H1 (cell line): ENCODE measurements at regions not wholly inside any gene's neighbourhood (a gene's known extent, or its start where the extent isn't known, plus 50 kb on each side); places are given as distances from the start of the nearest gene placed in this dataset.

Source experiments
- CTCF ChIA-PET: fragments of 300-600 bp; sonication (Branson Sonifier 250); formaldehyde crosslinking; loops from one replicate; lab custom pipeline; 2021; ENCODE audit not compliant: partially characterized antibody; lab: Charles Lee
- POLR2A ChIA-PET: fragments of 300-600 bp; sonication (Branson Sonifier 250); formaldehyde crosslinking; loops from one replicate; lab custom pipeline; 2021; ENCODE audit warnings: inconsistent platforms; ENCODE audit not compliant: partially characterized antibody; lab: Charles Lee
- DNase-seq, 2 experiments: peaks; one replicate each; pipeline versions ENCODE4 v3.0.0 to v3.0.0-alpha.2; 2010 to 2022; ENCODE audit warnings: low spot score in 2 of 2, low read depth in 1 of 2, mixed read lengths in 1 of 2
- FAIRE-seq: peaks from 2 replicates; lab custom pipeline; 2011; peaks lifted over from hg19 to GRCh38; lab: Jason Lieb, UNC
- H2AFZ ChIP-seq: 2 replicates; pipeline ENCODE4 v1.8.1; 2012; ENCODE audit warnings: low read length, inconsistent platforms
- H2AK5ac ChIP-seq: 2 replicates; pipeline ENCODE4 v1.6.1; 2013; ENCODE audit warnings: low read depth, low read length
- H2BK120ac ChIP-seq: replicated peaks from 2 replicates; pipeline ENCODE3; 2013; ENCODE audit warnings: low read depth, low read length, inconsistent platforms
- H2BK12ac ChIP-seq: 2 replicates; pipeline ENCODE4 v1.6.1; 2013; ENCODE audit warnings: low read depth, low read length
- H2BK15ac ChIP-seq: 2 replicates; pipeline ENCODE4 v1.6.1; 2013; ENCODE audit warnings: low read length
- H2BK20ac ChIP-seq: 2 replicates; pipeline ENCODE4 v1.6.1; 2013; ENCODE audit warnings: low read length
- H2BK5ac ChIP-seq: 2 replicates; pipeline ENCODE4 v1.6.1; 2013; ENCODE audit warnings: low read depth, low read length
- H3K14ac ChIP-seq: 2 replicates; pipeline ENCODE4 v1.6.1; 2013; ENCODE audit warnings: inconsistent platforms; ENCODE audit not compliant: insufficient read length
- H3K18ac ChIP-seq: 2 replicates; pipeline ENCODE4 v1.6.1; 2013; ENCODE audit warnings: low read length; ENCODE audit errors: extremely low read depth
- H3K23ac ChIP-seq: 2 replicates; pipeline ENCODE4 v1.6.1; 2013; ENCODE audit warnings: inconsistent platforms; ENCODE audit not compliant: insufficient read length
- H3K23me2 ChIP-seq: 2 replicates; pipeline ENCODE4 v1.6.1; 2013; ENCODE audit warnings: low read depth, low read length
- H3K27ac ChIP-seq: 2 replicates; pipeline ENCODE4 v1.6.1; 2011; ENCODE audit warnings: low read depth, low read length, inconsistent platforms
- H3K27me3 ChIP-seq, 4 experiments: replicated peaks in 1 of 4; 1 replicate in 1 of 4; 2 replicates in 3 of 4; pipeline versions ENCODE4 v1.6.1 to v1.8.1; 2011 to 2013; ENCODE audit warnings: low read length in 3 of 4, mild to moderate bottlenecking in 3 of 4, inconsistent platforms in 2 of 4, mixed read lengths in 2 of 4, moderate library complexity in 1 of 4; ENCODE audit not compliant: control insufficient read depth in 3 of 4, insufficient read depth in 3 of 4; ENCODE audit errors: extremely low read depth in 1 of 4
- H3K36me3 ChIP-seq, 4 experiments: 2 replicates each; pipeline versions ENCODE4 v1.6.1 to v1.8.1; 2011 to 2013; ENCODE audit warnings: mild to moderate bottlenecking in 4 of 4, low read length in 3 of 4, moderate library complexity in 2 of 4, control low read depth in 1 of 4, inconsistent platforms in 1 of 4; ENCODE audit not compliant: insufficient read depth in 4 of 4, control insufficient read depth in 2 of 4
- H3K4ac ChIP-seq: replicated peaks from 2 replicates; pipeline ENCODE3; 2013; ENCODE audit warnings: low read length, low read depth, mixed read lengths, inconsistent platforms; ENCODE audit not compliant: insufficient read length
- H3K4me1 ChIP-seq, 4 experiments: replicated peaks in 1 of 4; 1 replicate in 1 of 4; 2 replicates in 3 of 4; pipeline versions ENCODE4 v1.6.1 to v1.8.1; 2011 to 2013; ENCODE audit warnings: low read length in 3 of 4, inconsistent platforms in 2 of 4, mixed read lengths in 1 of 4; ENCODE audit not compliant: insufficient read depth in 4 of 4, control insufficient read depth in 3 of 4
- H3K4me2 ChIP-seq, 2 experiments: 2 replicates each; pipeline versions ENCODE4 v1.6.1 to v1.8.1; 2011 to 2013; ENCODE audit warnings: low read depth in 2 of 2, low read length in 2 of 2, control low read depth in 1 of 2, inconsistent platforms in 1 of 2, mild to moderate bottlenecking in 1 of 2; ENCODE audit not compliant: insufficient read depth in 1 of 2
- H3K4me3 ChIP-seq, 4 experiments: fragments of 200-600, 300-600 bp in 1 of 4; sonication (generic), shearing (Covaris generic), sonication (Bioruptor Twin) in 1 of 4; 2 replicates each; pipeline versions ENCODE4 v1.5.1 to v1.8.1; 2011 to 2016; ENCODE audit warnings: low read length in 4 of 4, low read depth in 3 of 4, control low read depth in 2 of 4, inconsistent platforms in 2 of 4, mild to moderate bottlenecking in 2 of 4, mixed read lengths in 1 of 4, moderate library complexity in 1 of 4; ENCODE audit not compliant: insufficient read depth in 2 of 4; ENCODE audit errors: extremely low read depth in 1 of 4
- H3K56ac ChIP-seq: replicated peaks from 2 replicates; pipeline ENCODE3; 2013; ENCODE audit warnings: low read depth, mild to moderate bottlenecking, mixed read lengths, low read length, inconsistent platforms; ENCODE audit not compliant: insufficient read length
- H3K79me1 ChIP-seq: 2 replicates; pipeline ENCODE4 v1.6.1; 2013; ENCODE audit warnings: low read depth, low read length, control low read depth
- H3K79me2 ChIP-seq, 2 experiments: 2 replicates each; pipeline versions ENCODE4 v1.6.1 to v1.8.1; 2012 to 2013; ENCODE audit warnings: low read length in 2 of 2, mild to moderate bottlenecking in 2 of 2, inconsistent platforms in 1 of 2; ENCODE audit not compliant: insufficient read depth in 2 of 2, control insufficient read depth in 1 of 2
- H3K9ac ChIP-seq, 4 experiments: replicated peaks in 1 of 4; 1 replicate in 1 of 4; 2 replicates in 3 of 4; pipeline versions ENCODE4 v1.6.1 to v1.8.1; 2011 to 2013; ENCODE audit warnings: low read depth in 3 of 4, low read length in 3 of 4, control low read depth in 2 of 4, mild to moderate bottlenecking in 2 of 4, moderate library complexity in 2 of 4, inconsistent platforms in 1 of 4; ENCODE audit errors: extremely low read depth in 1 of 4
- H3K9me3 ChIP-seq, 2 experiments: 2 replicates each; pipeline versions ENCODE4 v1.6.1 to v1.8.1; 2012 to 2013; ENCODE audit warnings: mild to moderate bottlenecking in 2 of 2, moderate library complexity in 2 of 2, control low read depth in 1 of 2, inconsistent platforms in 1 of 2, low read depth in 1 of 2, low read length in 1 of 2, mixed read lengths in 1 of 2; ENCODE audit not compliant: insufficient read depth in 2 of 2
- H4K20me1 ChIP-seq, 2 experiments: replicated peaks in 1 of 2; 2 replicates each; pipeline versions ENCODE3 to v1.8.1; 2011 to 2013; ENCODE audit warnings: inconsistent platforms in 2 of 2, low read length in 2 of 2, mild to moderate bottlenecking in 1 of 2; ENCODE audit not compliant: insufficient read depth in 2 of 2, control insufficient read depth in 1 of 2
- H4K5ac ChIP-seq: 2 replicates; pipeline ENCODE4 v1.6.1; 2013; ENCODE audit warnings: low read length, low read depth, mixed read lengths, inconsistent platforms; ENCODE audit not compliant: insufficient read length
- H4K8ac ChIP-seq: 2 replicates; pipeline ENCODE4 v1.8.0; 2013; ENCODE audit warnings: mild to moderate bottlenecking, moderate library complexity, low read length, inconsistent platforms; ENCODE audit not compliant: insufficient read depth; ENCODE audit errors: extremely low read depth
- H4K91ac ChIP-seq: replicated peaks from 2 replicates; pipeline ENCODE3; 2013; ENCODE audit warnings: low read length, mixed read lengths, inconsistent platforms; ENCODE audit not compliant: insufficient read length
- BACH1 ChIP-seq: IDR thresholded peaks from 2 replicates; pipeline ENCODE4 v1.6.1; 2012; ENCODE audit warnings: low read length, improper control_type of control experiment
- CREB1 ChIP-seq: IDR thresholded peaks from 2 replicates; pipeline ENCODE4 v1.6.1; 2012; ENCODE audit warnings: inconsistent platforms
- FOSL1 ChIP-seq: IDR thresholded peaks from 2 replicates; pipeline ENCODE4 v1.6.1; 2011; ENCODE audit warnings: mild to moderate bottlenecking, low read depth, low read length, moderate library complexity; ENCODE audit not compliant: insufficient read depth
- KDM1A ChIP-seq: fragments of 200-600, 300-600 bp; sonication (generic); IDR thresholded peaks from 2 replicates; pipeline ENCODE4 v1.7.1; 2016; ENCODE audit warnings: mild to moderate bottlenecking, low read length, borderline replicate concordance
- KDM5A ChIP-seq: fragments of 200-600 bp; IDR thresholded peaks from 2 replicates; pipeline ENCODE4 v1.7.1; 2012; ENCODE audit warnings: mild to moderate bottlenecking, low read length, inconsistent platforms, mixed read lengths
- SIRT6 ChIP-seq: IDR thresholded peaks from one replicate; pipeline ENCODE4 v1.7.1; 2012; ENCODE audit warnings: low read length, inconsistent platforms
- TEAD4 ChIP-seq: IDR thresholded peaks from 2 replicates; pipeline ENCODE4 v1.6.1; 2012; ENCODE audit warnings: low read depth, low read length, inconsistent platforms, mixed read lengths
- ZNF274 ChIP-seq: IDR thresholded peaks from 2 replicates; pipeline ENCODE4 v1.7.0; 2012; ENCODE audit warnings: low read length, borderline replicate concordance; ENCODE audit errors: extremely low read depth
- WGBS, 2 experiments: shearing (Covaris generic) in 1 of 2; methylation state at CpG; one replicate each; pipeline versions ENCODE4 v1.1.6 to v1.1.7; 2013 to 2015; ENCODE audit warnings: low lambda C conversion rate in 2 of 2, mixed read lengths in 2 of 2, inconsistent platforms in 1 of 2, low coverage in 1 of 2, missing lambda C conversion rate in 1 of 2; ENCODE audit not compliant: insufficient replicate concordance in 2 of 2, insufficient coverage in 1 of 2, insufficient read length in 1 of 2; ENCODE audit errors: extremely low coverage in 1 of 2, missing lambda C conversion rate in 1 of 2; 5-methylcytosine and 5-hydroxymethylcytosine counted together

DNA sequence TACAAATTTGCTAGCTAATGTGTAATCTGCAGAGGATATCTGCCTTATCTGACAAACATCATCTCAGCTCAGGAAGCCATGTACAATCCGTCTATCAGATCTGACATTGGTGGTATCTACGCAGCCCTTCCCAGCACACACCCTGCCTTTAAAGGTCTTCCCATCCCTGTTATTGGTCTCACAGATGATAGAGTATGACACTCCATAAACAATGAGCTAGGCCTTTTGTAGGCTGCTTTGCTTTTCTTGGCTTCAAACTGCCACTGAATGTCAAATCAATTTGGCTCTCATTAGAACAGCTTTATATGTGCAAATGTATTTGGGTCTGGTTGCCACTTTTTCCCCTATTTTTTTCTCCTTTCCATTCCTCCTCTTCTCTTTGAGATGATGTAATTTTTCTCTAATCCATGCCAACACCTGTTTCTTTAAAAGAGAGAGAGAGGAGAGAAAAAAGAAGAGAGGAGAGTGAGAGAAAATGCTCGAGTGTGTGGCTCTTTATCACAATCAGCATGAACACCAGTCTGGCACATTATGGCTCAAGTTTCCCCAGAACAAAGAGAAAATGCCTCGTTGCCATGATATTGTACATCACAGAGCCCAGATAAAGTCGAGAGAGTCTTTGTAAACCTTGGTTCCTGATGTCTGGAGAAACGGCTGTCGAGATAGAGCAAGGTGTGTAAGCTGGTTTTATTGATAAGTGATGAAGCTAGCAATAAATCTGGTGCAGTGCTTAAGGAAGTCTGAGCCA, 80.8 kb upstream of the DPH6 start:
- ChIA-PET CTCF (interaction anchor here (1.4 kb wide), 1 partner anchor 10 kb away, joined by 4 read pairs; no protein-coding TSS in a partner anchor), POLR2A (no interaction called here)
- FAIRE-seq (no peak), DNase-seq (no peak)
- no peak overlapping the region for H3K23ac ChIP-seq
- H3K79me2 ChIP-seq, result no peaks in the 10 kb centered on the region
- no peak overlapping the region for H3K4me3 ChIP-seq
- H3K4me1 ChIP-seq, result peaks cover 0 to 6% (median 1%) of the 10 kb centered on the region in 4 experiments; a peak in 1 of 7 replicates
- no peak overlapping the region for H2BK15ac ChIP-seq
- no peak overlapping the region for H3K4ac ChIP-seq
- no peak overlapping the region for H4K5ac ChIP-seq
- no peak overlapping the region for H4K8ac ChIP-seq
- H3K4me2 ChIP-seq, result no peak overlapping the region
- WGBS, 2 experiments, result 87% methylated on average over 7 of the region's 7 CpGs; no CpG with 5 or more reads in 1 of the 2 experiments
- H3K36me3 ChIP-seq, result no peaks in the 10 kb centered on the region
- H3K9me3 ChIP-seq, result no peaks in the 10 kb centered on the region
- H3K14ac ChIP-seq, result no peak overlapping the region
- no peak overlapping the region for H2AK5ac ChIP-seq
- H3K9ac ChIP-seq, result no peak overlapping the region
- H3K56ac ChIP-seq, result no peak overlapping the region
- H2BK20ac ChIP-seq, result no peak overlapping the region
- no peak overlapping the region for H4K91ac ChIP-seq
- H3K18ac ChIP-seq, result no peak overlapping the region
- no peaks in the 10 kb centered on the region for H4K20me1 ChIP-seq
- no peak overlapping the region for H2BK5ac ChIP-seq
- H3K27me3 ChIP-seq, result no peaks in the 10 kb centered on the region
- no peaks in the 10 kb centered on the region for H3K79me1 ChIP-seq
- peak overlapping the region; percentile 20; the same call in 1 of the 2 replicates for H2BK12ac ChIP-seq
- TF ChIP-seq SIRT6, result no peak
- no peak for TF ChIP-seq KDM1A
- TF ChIP-seq FOSL1, result no peak
- TF ChIP-seq BACH1, result no peak
- TF ChIP-seq CREB1, result no peak
- TF ChIP-seq KDM5A, result no peak
- TF ChIP-seq ZNF274, result no peak
- TF ChIP-seq TEAD4, result no peak
- peak overlapping the region; percentile 70; the same call in 1 of the 2 replicates for H2AFZ ChIP-seq
- no peak overlapping the region for H3K27ac ChIP-seq
- no peaks in the 10 kb centered on the region for H3K23me2 ChIP-seq
- H2BK120ac ChIP-seq, result no peak overlapping the region
